NCI-H1048 (cell line): ENCODE measurements at regions not wholly inside any gene's neighbourhood (a gene's known extent, or its start where the extent isn't known, plus 50 kb on each side); places are given as distances from the start of the nearest gene placed in this dataset.

Experiments
- DNase-seq: peaks from one replicate; lab custom pipeline; 2025; lab: John Stamatoyannopoulos, UW

DNA sequence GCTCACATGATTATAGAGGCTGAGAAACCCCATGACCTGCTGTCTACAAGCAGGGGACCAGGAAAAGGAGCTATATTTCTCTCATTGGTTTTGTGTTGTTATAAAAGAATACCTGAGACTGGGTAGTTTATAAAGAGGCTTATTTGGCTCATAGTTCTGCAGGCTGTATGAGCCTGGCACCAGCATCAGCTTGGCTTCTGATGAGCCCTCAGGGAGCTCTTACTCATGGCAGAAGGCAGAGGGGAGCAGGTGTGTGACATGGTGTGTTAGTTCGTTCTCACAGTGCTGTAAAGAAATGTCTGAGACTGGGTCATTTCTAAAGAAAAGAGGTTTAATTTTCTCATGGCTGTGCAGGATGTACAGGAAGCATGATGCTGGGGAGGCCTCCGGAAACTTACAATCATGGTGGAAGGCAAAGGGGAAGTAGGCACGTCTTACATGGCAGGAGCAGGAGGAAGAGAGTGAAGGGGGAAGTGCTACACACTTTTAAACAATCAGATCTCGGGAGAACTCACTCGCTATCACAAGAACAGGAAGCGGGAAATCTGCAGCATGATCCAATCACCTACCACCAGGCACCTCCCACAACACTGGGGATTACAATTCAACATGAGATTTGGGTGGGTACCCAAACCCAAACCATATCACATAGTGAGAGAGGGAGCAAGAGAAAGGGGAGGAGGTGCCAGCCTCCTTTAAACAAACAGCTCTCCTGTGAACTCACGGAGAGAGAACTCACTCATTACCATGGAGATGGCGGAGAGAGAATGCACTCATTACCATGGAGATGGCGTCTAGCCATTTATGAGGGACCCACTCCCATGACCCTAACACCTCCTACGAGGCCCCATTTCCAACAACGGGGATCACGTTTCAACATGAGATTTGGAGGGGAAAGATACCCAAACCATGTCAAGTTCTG lies 133.4 kb downstream of the JCAD start:
- DNase-seq, result no peak

DNA sequence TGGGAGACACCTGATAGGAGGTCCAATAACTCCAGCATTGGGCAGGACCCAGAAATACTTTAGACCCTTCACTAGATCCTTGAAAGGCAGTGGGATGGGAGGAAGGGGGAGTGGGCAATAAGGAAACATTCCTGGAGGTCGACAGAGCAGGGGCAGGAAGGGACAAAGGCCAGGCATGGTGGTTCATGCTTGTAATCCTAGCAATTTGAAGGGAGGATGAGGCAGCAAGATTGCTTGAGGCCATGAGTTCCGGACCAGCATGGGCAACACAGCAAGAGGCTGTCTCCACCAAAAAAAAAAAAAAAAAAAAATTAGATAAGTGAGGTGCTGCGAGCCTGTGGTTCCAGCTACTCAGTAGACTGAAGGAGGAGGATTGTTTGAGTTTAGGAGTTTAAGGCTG lies 134.9 kb downstream of the JCAD start:
- DNase-seq, result no peak

DNA sequence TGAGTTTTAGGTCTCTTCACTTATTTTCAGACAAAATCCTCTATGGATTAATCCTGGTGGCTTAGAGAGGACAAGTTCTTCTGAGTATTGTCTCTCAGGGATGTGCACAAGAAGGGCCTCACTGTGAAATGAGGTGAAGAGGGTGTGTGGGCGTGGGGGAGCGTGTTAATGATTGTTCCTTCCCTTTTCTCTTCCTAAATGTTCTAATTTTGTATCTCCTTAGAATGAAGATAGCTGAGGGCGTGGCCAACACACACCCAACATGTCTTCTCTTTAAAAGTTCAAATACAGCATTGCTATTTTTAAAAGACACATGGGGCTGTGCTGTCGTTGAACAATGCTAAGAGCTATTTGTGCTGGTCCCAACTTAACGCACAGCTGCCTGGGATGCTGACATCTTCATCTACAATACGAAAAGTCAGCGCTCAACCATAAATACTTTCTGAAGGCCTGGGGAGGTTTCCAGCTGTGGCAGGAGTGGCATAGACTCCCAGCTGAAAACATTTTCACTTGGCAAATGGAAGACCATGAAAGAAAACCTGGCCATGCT lies 135.9 kb downstream of the JCAD start:
- no peak for DNase-seq

DNA sequence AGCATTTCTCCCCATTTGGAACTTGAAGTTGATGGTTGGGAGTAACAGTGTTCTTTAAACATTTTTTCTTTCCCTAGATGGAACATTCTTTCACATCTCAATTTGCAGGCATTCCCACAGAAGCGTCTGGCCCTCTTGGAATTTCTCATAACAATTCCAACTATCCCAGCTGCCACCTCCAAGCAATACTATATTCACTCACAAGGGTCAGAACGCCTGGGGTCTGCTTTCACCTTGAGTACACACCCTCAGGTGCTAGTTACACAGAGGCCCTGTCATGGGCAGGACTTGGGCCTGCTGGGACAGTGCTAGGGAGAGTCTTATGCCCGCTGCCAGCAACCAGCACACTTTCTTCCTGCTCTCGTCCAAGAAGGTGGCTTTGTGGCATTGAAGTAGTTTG lies 136.5 kb downstream of the JCAD start:
- DNase-seq, result no peak

DNA sequence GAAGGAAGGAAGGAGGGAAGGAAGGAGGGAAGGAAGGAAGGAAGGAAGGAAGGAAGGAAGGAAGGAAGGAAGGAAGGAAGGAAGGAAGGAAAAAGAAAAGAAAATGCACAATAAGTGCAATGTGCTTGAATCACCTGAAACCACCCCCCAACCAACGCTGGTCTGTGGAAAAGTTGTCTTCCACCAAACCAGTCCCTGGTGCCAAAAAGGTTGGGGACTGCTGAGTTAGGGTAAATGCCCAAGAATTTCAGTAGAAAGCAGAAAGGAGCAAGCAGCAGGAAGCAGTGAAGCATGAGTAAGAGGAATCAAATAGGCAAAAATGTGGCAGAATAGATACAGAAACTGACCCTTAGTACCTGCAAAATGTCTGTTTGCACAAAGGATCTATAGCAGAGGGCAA lies 137.2 kb downstream of the JCAD start:
- no peak for DNase-seq

DNA sequence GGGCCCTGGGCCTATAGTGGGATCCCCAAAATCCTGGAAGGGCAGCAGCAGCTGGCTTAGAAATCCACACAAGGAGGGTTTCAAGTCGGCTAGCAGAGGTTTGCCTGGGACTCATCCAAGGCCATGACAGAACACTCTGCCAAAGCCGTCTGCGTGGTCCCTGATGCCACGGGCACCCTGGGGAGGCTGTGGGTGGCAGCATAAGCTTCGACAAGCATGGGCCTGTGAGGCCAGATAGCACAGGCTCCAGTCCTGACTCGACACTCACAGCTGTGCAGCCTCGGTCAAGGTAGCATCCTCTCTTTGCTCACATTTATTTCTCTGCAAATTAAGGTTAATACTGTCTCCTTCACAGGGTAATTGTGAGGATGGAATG lies 138.3 kb downstream of the JCAD start:
- no peak for DNase-seq

DNA sequence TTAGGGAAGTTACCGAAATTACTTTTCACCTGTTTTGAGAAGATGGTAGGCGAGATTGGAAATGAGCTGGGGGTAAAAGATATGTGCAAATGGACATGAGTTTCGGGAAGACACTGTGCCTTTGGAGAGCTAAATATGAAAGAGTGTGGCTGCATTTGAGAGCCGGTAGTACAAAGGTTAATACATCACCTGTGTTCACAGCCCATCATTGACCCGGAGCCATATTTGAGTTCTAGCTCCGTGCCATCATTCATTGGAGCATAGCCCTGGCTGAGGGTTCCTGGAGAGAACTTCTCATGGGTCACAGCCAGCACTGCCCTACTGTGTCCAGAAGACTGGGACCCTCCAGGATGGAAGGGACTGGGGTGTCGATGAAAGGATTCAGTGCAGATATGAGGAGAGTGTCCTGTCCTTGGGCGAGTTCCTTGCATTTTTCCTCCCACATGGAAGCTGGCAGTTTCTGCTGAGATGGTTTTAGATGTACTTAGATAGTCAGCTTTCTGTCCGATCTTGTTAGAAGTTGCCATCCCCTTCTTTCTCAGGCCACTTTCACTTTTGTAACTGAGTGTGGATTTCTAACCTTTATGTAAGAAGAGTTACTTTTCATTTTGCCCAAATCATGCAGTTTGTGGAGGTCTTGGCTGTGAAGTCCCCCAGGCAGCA lies 138.8 kb downstream of the JCAD start:
- DNase-seq, result no peak

DNA sequence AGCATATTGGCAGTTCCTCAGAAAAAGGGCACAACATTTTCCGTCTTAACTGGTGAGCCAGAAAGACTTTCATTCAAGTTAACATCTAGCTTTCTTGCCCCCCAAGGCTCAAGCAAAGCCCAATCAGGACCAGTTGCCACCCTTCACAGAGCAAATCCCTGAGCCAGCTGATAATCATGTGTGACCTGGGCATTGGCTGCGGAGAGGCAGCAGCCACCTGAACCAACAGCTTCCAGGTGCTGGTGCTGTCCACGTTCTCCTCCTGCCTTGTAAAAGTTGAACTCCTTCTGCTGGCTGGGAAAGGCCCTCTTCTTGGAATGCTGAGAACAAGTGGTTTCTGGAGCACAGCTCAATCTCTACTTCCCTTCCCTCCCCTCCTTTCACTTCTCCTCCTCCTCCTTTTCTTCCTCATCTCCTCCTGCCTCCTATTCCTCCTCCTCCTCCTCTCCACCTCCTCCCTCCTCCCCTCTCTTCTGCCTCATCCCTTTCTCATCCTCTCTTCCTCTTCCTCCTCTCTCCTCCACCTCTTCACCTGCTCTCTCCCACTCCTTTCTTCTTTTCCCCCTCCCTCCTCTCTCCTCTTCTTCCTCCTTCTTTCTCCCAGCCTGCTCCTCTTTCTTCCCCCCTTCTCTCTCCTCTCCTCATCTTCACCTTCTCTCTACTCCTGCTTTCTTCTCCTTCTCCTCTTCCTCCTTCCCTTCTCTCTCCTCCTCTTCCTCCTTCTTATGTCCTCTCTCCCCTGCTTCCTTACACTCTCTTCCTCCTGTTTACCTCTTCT lies 140.6 kb downstream of the JCAD start:
- no peak for DNase-seq

DNA sequence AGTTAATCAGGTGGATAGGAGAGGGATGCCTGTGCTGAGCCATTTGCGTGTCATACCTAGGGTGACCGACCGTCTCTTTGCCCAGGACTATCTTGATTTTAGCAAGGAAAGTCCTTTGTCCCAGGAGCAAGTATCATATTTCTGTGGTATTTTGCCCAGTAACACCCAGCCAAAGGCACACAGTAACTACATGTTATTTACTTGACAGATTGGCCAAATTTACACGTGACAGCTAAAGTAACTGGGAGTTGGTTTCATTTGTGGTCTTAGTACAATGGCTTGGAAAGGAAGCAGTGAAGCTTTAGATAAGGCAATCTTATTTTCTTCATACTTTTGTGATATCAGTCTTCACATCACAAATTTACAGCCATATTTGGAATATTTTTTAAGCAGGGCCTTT lies 142.1 kb downstream of the JCAD start:
- DNase-seq, result no peak

DNA sequence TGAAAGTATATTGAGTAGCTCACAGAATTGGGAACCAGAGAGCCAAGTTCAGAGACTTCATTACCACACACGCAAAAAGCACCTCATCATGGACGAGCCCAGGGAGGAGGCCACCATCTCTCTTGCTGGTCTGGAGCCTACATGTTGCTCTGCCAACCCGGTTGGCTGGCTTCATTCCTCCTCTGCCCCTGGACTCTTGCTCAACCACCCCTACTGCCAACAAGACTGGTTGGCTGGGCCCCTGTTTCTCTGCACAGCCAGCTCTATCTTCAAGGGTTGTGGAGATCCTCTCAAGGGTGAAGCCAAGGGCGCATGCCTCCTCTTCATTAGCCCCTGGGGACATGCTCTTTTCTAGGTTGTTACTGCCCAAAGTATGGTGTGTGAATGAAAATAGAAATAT lies 142.7 kb downstream of the JCAD start:
- no peak for DNase-seq

DNA sequence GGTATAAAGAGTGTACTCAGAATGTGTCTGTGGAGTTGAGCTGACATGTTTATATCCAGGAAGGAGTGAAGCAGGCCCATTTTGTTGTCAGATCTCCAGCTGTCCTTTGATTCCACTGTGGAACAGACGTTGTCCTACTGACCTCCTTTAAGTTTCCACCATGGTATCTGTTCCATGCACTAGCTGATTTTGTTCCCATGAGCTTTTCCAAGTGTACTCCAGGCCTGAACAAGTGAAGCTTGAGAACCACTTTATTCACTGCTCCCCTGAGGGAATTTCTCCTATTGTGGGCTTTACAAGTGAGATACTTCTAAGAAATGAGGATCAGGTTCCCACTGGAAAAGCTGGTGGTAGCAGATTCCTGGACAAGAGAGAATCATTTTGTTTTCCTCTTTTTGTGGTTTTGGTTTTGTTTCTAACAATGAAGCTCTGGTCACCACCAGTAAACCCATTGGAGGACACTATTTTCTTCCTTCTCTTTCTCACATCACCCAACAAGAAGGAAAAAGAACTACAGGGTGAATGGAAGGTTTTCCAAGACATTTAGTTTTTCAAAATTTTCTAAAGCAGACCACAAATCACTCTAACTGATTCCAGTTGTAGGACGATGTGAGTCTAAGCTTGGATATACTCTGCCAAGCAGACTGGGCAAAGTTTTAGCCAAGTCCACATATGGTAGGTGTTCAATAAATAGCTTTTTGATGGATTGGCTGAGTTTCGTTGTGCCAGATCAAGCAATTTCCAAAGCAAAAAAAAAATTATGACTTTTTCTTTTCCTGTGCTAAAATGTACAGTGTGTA lies 144.2 kb downstream of the JCAD start:
- DNase-seq, result no peak

DNA sequence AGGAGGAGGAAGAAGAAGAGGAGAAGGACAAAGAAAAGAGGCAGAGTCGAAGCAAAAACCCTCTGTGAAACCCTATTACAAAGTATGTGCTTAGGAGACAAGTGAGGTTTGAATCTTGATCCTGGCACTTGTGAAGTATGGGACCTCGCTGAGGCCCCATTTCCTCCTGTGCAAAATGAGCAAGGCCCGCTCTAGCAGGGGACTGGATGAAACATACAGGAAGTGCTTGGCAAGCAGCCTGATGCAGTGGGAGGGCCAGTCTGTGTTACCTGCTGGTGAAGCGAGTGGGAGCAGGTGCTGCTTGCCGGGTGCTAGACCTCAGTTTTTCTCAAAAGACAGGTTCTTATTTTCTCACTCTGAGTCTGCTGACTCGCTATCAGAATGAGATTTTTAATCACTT lies 150.4 kb downstream of the JCAD start:
- DNase-seq, result no peak

DNA sequence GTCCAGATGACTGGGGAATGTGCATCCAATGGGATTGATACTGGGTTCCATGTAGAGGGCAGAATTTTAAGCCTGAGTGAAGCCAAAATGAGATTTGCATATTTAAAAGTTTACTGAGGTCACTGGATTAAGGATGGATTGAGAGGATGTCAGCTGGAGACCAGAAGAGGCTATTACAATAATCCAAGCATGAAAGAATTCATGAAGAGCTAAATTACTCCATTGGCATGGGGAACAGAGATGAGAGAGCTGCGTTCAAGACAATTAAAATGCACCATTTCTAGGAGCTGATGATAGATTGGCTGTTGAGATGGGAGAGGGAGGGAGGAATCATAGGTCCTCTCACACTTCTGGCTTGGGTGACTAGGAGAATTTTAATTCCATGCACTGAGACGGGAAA lies 158.5 kb downstream of the JCAD start:
- DNase-seq, result no peak

DNA sequence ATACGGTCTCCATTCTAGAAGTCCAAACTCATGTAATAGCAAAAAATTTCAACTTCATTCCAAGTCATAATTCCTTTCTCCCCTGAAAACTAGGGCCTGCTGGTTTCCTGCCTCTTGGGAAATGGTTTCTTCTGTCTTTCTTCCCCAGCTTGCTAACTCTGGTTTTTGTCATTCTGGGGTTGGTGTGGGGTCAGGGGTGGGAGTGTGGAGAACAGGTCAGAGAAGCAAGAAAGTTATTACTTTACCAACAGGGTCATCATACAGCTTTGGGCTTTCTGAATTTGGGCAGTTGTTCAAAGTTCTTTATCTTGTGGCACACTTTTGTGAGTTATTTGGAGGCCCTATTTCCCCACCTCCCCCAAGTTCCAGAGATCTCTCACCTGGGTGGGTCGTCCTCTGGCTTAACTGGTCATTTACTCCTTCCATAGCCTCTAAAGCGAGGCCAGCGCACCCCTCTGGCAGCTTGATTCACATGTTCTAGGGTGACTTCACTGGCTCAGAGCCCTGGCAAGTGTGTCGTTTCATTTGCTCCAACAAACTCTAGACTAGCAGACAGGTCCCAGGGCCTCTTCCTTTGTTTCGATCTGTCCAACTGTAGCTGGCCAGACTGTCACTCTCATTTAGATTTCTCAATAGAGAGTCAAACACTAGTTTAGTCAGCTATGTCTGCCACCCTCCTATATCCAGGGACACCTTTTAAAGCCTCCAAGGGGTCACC lies 161.2 kb downstream of the JCAD start:
- DNase-seq, result no peak

DNA sequence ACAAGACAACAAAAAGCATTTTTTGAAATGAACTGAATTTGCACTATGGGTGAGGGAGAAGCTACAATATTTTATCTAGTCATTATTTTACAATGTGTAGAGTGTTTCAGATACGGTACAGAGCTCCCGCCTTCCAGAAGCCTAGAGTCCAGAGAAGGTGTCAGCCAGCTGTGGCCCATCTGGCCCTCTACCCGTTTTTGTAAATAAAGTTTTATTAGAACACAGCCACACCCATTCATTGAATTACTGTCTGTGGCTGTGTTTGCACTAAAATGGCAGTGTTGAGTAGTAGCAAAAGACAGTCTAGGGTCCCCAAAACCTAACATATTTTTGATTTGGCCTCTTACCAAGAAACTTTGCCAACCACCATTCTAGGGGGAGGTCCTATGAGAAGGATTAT lies 162.0 kb downstream of the JCAD start:
- no peak for DNase-seq

DNA sequence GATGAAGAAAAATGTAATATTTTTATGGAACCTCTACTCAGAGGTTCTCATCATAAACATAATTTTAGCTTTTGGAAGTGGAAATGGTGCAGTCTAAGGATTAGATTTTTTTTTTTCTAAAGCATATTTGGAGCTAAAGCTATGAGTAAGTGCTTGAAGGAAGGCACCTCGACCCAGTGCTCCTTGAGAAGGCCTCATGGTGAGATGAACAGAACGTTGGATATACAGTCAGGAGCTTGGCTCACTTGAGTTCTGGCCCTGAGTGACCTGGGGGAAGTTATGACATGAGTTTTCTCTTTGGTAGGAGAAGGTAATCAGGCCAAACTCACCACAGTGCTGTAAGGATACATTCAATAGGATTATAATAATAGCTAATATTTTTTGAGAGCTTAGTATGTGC lies 163.3 kb downstream of the JCAD start:
- no peak for DNase-seq

DNA sequence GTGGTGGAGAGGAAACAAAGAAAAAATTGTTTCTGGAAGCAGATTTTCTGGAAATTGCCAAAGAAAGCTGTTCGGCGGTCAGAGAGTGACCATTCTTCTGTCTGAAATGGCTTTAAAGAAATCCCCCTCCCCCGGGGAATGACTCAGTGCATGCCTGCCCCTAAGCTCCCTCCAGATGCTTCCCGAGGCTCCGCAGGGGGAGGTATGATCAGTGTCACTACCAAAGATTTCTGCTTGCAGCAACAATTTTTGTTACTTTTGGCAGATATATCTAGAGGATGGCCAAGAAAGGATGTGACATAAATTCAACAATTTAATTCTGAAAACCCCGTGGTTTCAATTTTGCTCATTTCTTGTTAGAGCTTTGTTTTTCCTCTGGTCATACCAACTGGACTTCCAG lies 163.9 kb downstream of the JCAD start:
- DNase-seq, result no peak

DNA sequence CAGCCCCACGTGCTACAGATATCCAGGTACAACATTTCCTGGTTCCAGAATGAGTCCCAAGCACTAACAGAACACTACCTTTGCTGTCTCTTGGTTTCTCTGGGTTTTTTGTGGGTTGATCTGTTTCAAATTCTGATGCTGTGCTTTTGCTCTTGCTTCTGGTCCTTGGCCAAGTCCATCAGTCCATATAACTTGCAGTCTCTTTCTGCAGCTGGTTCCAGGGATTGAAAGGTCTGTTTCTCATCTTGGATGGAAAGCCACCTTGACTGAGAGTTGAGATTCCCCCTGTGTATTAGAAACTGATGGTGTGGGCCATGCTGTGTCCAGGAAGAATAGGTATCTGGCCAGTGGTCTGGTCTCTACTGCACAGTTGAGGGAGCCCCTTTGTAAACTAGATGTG lies 171.1 kb downstream of the JCAD start:
- no peak for DNase-seq

DNA sequence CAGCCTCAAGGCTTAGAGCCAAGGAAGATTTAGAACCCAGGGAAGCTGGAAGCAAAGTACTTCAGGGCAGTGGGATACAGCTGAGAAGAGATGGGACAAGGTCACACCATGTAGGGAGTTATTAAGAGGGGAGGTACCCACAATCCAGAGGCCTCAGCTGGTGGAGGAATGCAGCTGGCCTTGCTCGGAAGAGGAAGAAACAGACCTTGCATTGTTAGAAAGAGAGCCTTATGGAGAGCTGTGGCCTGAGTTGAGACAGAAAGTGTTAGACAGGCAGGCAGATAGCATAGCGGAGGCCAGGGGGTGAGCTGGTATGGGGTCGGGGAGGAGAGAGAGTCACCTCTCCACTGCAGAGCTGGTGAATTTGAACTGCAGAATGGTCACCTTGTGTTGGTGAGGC lies 173.1 kb downstream of the JCAD start:
- no peak for DNase-seq

DNA sequence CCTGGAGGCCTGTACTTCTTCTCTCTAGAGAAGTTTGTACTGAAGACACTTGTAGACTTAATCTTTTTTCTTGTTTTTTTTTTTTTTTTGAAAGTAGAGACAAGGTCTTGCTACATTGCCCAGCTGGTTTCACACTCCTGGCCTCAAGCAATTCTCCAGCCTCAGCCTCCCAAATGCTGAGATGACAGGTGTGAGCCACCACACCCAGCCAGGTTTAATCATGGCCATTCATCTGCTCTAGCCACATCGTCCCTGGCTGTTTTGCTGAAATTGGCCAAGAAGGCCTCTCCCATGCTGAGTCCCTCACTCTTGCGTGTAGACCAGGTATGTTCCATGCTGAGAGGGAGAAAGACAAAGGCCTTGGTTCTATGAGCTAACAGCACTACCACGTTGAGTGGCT lies 176.2 kb downstream of the JCAD start:
- no peak for DNase-seq

DNA sequence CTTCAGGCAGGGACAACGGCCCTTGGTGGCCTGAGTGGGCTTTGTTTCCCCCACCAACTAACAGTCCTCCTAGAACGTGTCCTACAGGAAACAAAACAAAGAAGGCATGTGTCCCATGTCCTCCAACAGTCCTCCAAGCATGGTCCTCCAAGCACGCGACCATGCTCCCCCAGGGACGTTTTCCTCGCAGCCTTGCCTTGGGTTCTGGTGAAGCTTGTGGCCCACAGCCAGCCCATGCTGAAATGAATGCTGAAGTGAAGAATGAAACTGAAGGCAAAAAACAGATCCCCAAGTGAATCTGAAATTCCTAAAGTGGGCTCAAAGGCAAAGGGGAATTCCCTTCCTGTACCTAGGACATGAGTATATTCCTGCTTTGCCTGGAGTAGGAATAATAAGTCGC lies 176.6 kb downstream of the JCAD start:
- DNase-seq, result no peak
